Testis (tissue), 2 donors: ENCODE measurements at regions not wholly inside any gene's neighbourhood (a gene's known extent, or its start where the extent isn't known, plus 50 kb on each side); places are given as distances from the start of the nearest gene placed in this dataset.

ENCODE experiments used
- POLR2A ChIP-seq: fragments of 450-650 bp; IDR thresholded peaks from one replicate; pipeline ENCODE4 v1.6.1; 2017; ENCODE audit warnings: antibody characterized with exemption, mild to moderate bottlenecking, moderate library complexity
- TF ChIP-seq, protein P1 (sequence below), 3 experiments: fragments of 450-650 bp in 2 of 3; fragments of 200-600 bp in 1 of 3; sonication (generic) in 1 of 3; IDR thresholded peaks; one replicate each; pipeline ENCODE4 v1.5.1; 2016 to 2019; ENCODE audit warnings: antibody characterized with exemption in 3 of 3, mild to moderate bottlenecking in 2 of 3, moderate library complexity in 1 of 3

DNA sequence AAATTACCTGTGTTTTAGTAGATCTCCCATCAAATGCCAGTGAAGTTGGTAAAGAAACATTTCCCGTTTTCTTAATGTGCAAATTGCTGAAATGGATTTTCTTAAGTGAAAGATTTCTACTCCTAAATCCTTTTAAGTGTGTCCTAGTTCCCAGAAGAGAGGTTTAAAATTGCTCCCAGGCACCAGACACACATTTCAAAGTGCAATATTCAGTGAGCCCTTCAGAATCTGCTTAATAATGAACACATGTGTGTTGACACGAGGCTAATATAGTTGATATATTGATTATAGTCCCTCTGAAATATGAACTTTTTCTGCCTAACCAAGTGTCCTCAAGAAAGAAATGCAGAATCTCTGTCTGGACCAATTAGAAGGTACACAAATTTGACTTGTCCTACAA is 861.7 kb upstream of the CNTNAP5 start:
- TF ChIP-seq, protein P1, sequence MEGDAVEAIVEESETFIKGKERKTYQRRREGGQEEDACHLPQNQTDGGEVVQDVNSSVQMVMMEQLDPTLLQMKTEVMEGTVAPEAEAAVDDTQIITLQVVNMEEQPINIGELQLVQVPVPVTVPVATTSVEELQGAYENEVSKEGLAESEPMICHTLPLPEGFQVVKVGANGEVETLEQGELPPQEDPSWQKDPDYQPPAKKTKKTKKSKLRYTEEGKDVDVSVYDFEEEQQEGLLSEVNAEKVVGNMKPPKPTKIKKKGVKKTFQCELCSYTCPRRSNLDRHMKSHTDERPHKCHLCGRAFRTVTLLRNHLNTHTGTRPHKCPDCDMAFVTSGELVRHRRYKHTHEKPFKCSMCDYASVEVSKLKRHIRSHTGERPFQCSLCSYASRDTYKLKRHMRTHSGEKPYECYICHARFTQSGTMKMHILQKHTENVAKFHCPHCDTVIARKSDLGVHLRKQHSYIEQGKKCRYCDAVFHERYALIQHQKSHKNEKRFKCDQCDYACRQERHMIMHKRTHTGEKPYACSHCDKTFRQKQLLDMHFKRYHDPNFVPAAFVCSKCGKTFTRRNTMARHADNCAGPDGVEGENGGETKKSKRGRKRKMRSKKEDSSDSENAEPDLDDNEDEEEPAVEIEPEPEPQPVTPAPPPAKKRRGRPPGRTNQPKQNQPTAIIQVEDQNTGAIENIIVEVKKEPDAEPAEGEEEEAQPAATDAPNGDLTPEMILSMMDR (IDR thresholded peaks at IDR 0.05) = no peak
- no peak for TF ChIP-seq POLR2A
